Gastroesophageal sphincter (tissue), 4 donors: ENCODE measurements at regions not wholly inside any gene's neighbourhood (a gene's known extent, or its start where the extent isn't known, plus 50 kb on each side); places are given as distances from the start of the nearest gene placed in this dataset.
A peak's percentile ranks its signal among the peaks of the same experiment; 100 is the strongest.

ENCODE experiments used
- ATAC-seq: fragments of 150-250 bp; one replicate; pipeline ENCODE4 v1.9.1; 2016; ENCODE audit warnings: mild to moderate bottlenecking, moderate library complexity
- H3K27ac ChIP-seq, 4 donors: fragments of 200-600 bp; sonication (generic) in 3 of 4; 1 replicate in 3 of 4; 2 replicates in 1 of 4; pipeline ENCODE4 v1.5.1; 2016 to 2019
- H3K27me3 ChIP-seq: fragments of 200-600 bp; sonication (generic); one replicate; pipeline ENCODE4 v1.5.1; 2019
- H3K36me3 ChIP-seq, 2 donors: fragments of 200-600 bp; sonication (generic); one replicate each; pipeline ENCODE4 v1.5.1; 2019; ENCODE audit warnings: control low read depth in 1 of 2
- H3K4me1 ChIP-seq, 3 donors: fragments of 200-600 bp; sonication (generic); 1 replicate in 2 of 3; 2 replicates in 1 of 3; pipeline ENCODE4 v1.5.1; 2016 to 2019; ENCODE audit warnings: control low read depth in 2 of 3
- H3K4me3 ChIP-seq, 2 donors: fragments of 200-600 bp; sonication (generic); one replicate each; pipeline ENCODE4 v1.5.1; 2019; ENCODE audit warnings: mild to moderate bottlenecking in 1 of 2, moderate library complexity in 1 of 2
- H3K9me3 ChIP-seq, 3 donors: fragments of 200-600 bp; sonication (generic); one replicate each; pipeline ENCODE4 v1.5.1; 2017 to 2019; ENCODE audit warnings: control low read depth in 2 of 3
- CTCF ChIP-seq, 4 experiments: fragments of 200-600 bp in 2 of 4; fragments of 450-650 bp in 2 of 4; sonication (generic) in 1 of 4; IDR thresholded peaks; one replicate each; pipeline ENCODE4 v1.5.1; 2017 to 2019; ENCODE audit warnings: antibody characterized with exemption in 4 of 4, mild to moderate bottlenecking in 2 of 4, moderate library complexity in 2 of 4
- EP300 ChIP-seq: sonication (generic); formaldehyde crosslinking; IDR thresholded peaks from one replicate; pipeline ENCODE4 v1.6.1; 2017; ENCODE audit warnings: antibody characterized with exemption, mild to moderate bottlenecking
- POLR2A ChIP-seq, 2 donors: fragments of 450-650 bp; IDR thresholded peaks; one replicate each; pipeline ENCODE4 v1.6.1; 2017; ENCODE audit warnings: antibody characterized with exemption in 2 of 2, mild to moderate bottlenecking in 2 of 2, moderate library complexity in 1 of 2
- POLR2AphosphoS5 ChIP-seq: sonication (generic); formaldehyde crosslinking; IDR thresholded peaks from one replicate; pipeline ENCODE4 v1.6.1; 2017; ENCODE audit warnings: antibody characterized with exemption
- WGBS, 2 donors: methylation state at CpG; one replicate each; pipeline ENCODE4 v1.1.5; 2018; ENCODE audit warnings: low coverage in 1 of 2; 5-methylcytosine and 5-hydroxymethylcytosine counted together

DNA sequence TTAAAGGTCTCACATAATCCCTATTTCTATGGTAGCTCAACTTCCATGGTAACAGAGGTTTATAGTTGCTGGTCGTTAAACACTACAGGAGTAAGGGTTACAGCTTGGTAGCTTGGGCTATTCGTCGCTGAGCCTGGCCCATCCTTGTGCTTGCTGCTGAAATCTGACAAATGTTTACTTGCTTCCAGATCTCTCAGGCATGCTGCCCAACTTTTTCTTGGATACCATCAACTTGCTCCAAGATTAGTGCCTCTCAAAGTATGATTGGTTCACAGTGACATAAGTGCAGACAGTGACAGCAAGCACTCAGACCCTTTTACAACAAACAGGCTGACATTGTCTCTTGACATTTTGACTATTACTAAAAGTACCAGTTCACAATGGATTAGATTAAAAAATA, 231.8 kb downstream of the KCNS3 start:
- H3K4me1 ChIP-seq = peaks cover 0 to 36% (median 3%) of the 10 kb centered on the region in 3 donors
- TF ChIP-seq POLR2AphosphoS5 (no peak), POLR2A (IDR thresholded peaks at IDR 0.05) (no peak), EP300 (no peak), CTCF (IDR thresholded peaks at IDR 0.05) (no peak)
- no peak overlapping the region for H3K27ac ChIP-seq
- WGBS, 2 donors = 45 to 54% methylated on average over 3 of the region's 3 CpGs
- no peak for ATAC-seq
- no peaks in the 10 kb centered on the region for H3K27me3 ChIP-seq
- H3K36me3 ChIP-seq = no peaks in the 10 kb centered on the region
- H3K4me3 ChIP-seq = no peak overlapping the region
- H3K9me3 ChIP-seq = no peaks in the 10 kb centered on the region

GRCh38 chr2:18106841-18107240, 228.4 kb downstream of the KCNS3 start:
- TF ChIP-seq POLR2A (IDR thresholded peaks at IDR 0.05) = no peak
- no peak for TF ChIP-seq EP300
- TF ChIP-seq POLR2AphosphoS5 = no peak
- no peak for TF ChIP-seq CTCF (IDR thresholded peaks at IDR 0.05)
- no peaks in the 10 kb centered on the region for H3K9me3 ChIP-seq
- no peak overlapping the region for H3K27ac ChIP-seq
- no peak for ATAC-seq
- no peak overlapping the region for H3K4me3 ChIP-seq
- H3K36me3 ChIP-seq = no peaks in the 10 kb centered on the region
- 51 to 75% methylated on average over 2 of the region's 2 CpGs for WGBS, 2 donors
- no peaks in the 10 kb centered on the region for H3K27me3 ChIP-seq
- peaks cover 0 to 36% (median 3%) of the 10 kb centered on the region in 3 donors for H3K4me1 ChIP-seq

DNA sequence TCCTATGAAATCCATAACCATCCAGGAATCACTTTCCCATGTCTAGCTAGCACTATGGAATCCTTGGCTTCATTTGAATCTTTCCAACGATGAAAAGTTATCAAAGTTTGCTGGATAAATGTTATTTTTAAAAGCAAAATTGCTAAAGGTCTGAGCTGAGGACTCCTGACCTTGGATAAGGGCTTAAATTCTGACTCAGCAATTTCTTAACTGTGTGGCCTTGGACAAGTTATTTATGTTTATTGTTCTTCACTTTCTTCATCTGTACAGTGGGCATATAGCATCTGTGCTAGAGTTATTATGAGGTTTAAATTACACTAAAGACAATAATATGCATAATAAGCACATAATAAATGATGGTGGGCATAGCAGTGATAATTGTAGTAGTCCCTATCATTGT, 227.5 kb downstream of the KCNS3 start:
- 50 to 60% methylated on average over 1 of the region's 1 CpG for WGBS, 2 donors
- H3K4me3 ChIP-seq = no peak overlapping the region
- no peaks in the 10 kb centered on the region for H3K36me3 ChIP-seq
- H3K27ac ChIP-seq = no peak overlapping the region
- TF ChIP-seq POLR2AphosphoS5 (no peak), POLR2A (IDR thresholded peaks at IDR 0.05) (no peak), EP300 (no peak), CTCF (IDR thresholded peaks at IDR 0.05) (no peak)
- ATAC-seq = no peak
- H3K9me3 ChIP-seq = no peaks in the 10 kb centered on the region
- no peaks in the 10 kb centered on the region for H3K27me3 ChIP-seq
- peaks cover 0 to 27% (median 0%) of the 10 kb centered on the region in 3 donors for H3K4me1 ChIP-seq

DNA sequence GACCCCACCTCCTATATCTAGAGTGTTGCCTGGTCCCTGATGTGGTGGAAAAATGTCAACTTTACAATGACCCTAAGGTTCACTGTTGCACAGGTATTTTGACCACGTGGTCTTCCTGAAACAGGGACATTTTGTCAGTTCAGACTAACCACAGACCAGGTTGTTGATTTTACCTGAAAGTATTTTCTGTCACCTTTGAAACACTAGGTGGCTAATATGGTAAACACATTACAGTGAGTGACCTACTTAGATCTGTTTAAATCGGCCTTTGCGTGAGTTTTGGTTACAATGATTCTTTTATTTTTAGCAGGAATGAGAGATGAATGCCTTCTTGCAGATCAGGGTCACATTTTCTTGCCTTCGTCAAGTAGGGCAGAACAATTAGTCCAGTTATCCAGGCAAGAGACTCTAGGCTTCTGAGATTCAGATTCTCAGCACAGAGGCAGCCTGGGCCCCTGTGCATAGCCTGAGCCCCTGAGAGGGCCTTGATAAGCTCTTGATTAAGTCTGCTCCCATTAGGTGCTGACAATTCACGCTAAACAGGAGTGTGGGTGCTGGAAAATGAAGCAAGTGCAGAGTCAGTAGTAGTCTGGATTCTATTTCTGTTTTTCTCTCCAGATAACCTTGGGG, 226.2 kb downstream of the KCNS3 start:
- 21 to 37% methylated on average over 5 of the region's 5 CpGs for WGBS, 2 donors
- no peak for ATAC-seq

More for the DNA sequence above, 226.2 kb downstream of the KCNS3 start:
- no peaks in the 10 kb centered on the region for H3K36me3 ChIP-seq
- H3K27me3 ChIP-seq = no peaks in the 10 kb centered on the region
- H3K4me3 ChIP-seq = no peak overlapping the region
- no peaks in the 10 kb centered on the region for H3K9me3 ChIP-seq
- TF ChIP-seq POLR2AphosphoS5 (no peak), CTCF (IDR thresholded peaks at IDR 0.05) (no peak), EP300 (no peak), POLR2A (IDR thresholded peaks at IDR 0.05) (no peak)
- H3K4me1 ChIP-seq = peaks cover 0 to 15% (median 0%) of the 10 kb centered on the region in 3 donors
- H3K27ac ChIP-seq = peak overlapping the region in 2 of 4 donors; percentile 33 to 52
